Stimulated activated CD4-positive, alpha-beta T cell treated with anti-CD3 and anti-CD28 coated beads, TNF-alpha, amount 100 ng/mL, for 48 hours (primary cell): ENCODE measurements at regions not wholly inside any gene's neighbourhood (a gene's known extent, or its start where the extent isn't known, plus 50 kb on each side); places are given as distances from the start of the nearest gene placed in this dataset.
"Not testable (repeated sequence)": the region's sequence is repeated elsewhere in the genome, so short reads cannot be mapped to it uniquely, and the experiment has no call there.

Source experiments
- DNase-seq, 3 donors: peaks; one replicate each; pipeline ENCODE4 v3.0.0-alpha.2; 2020; ENCODE audit warnings: low read depth in 3 of 3

GRCh38 chr7:159335181-159335926, 190.7 kb upstream of the VIPR2 start:
- not testable (repeated sequence) for DNase-seq

- not testable (repeated sequence) for DNase-seq
Measured at GRCh38 chr7:159332854-159333479, 188.3 kb upstream of the VIPR2 start.

GRCh38 chr7:159331462-159331861, 186.8 kb upstream of the VIPR2 start:
- DNase-seq = no peak

- DNase-seq = no peak
Measured at GRCh38 chr7:159329818-159330378, 185.2 kb upstream of the VIPR2 start.

- DNase-seq = no peak
Measured at GRCh38 chr7:159328096-159328495, 183.4 kb upstream of the VIPR2 start.

GRCh38 chr7:159323359-159323758, 178.7 kb upstream of the VIPR2 start:
- DNase-seq = no peak

GRCh38 chr7:159321278-159321677, 176.6 kb upstream of the VIPR2 start:
- DNase-seq = no peak

- DNase-seq = no peak
Measured at GRCh38 chr7:159318682-159319351, 174.2 kb upstream of the VIPR2 start.

GRCh38 chr7:159317294-159317693, 172.6 kb upstream of the VIPR2 start:
- DNase-seq = no peak

GRCh38 chr7:159311172-159311494, 166.5 kb upstream of the VIPR2 start:
- DNase-seq = no peak

GRCh38 chr7:159310457-159311171, 165.9 kb upstream of the VIPR2 start:
- DNase-seq = no peak

- not testable (repeated sequence) for DNase-seq
Measured at GRCh38 chr7:159309214-159309613, 164.5 kb upstream of the VIPR2 start.

GRCh38 chr7:159306012-159306411, 161.3 kb upstream of the VIPR2 start:
- no peak for DNase-seq

GRCh38 chr7:159305185-159305584, 160.5 kb upstream of the VIPR2 start:
- not testable (repeated sequence) for DNase-seq

- not testable (repeated sequence) for DNase-seq
Measured at GRCh38 chr7:159303510-159303909, 158.8 kb upstream of the VIPR2 start.

GRCh38 chr7:159296093-159296681, 151.5 kb upstream of the VIPR2 start:
- DNase-seq = no peak

GRCh38 chr7:159286487-159286886, 141.8 kb upstream of the VIPR2 start:
- not testable (repeated sequence) for DNase-seq

GRCh38 chr7:159281573-159281972, 136.9 kb upstream of the VIPR2 start:
- no peak for DNase-seq

GRCh38 chr7:159280008-159280407, 135.3 kb upstream of the VIPR2 start:
- DNase-seq = no peak

- no peak for DNase-seq
Measured at GRCh38 chr7:159272739-159273138, 128.1 kb upstream of the VIPR2 start.

- no peak for DNase-seq
Measured at GRCh38 chr7:159271781-159272180, 127.1 kb upstream of the VIPR2 start.

GRCh38 chr7:159269745-159270144, 125.1 kb upstream of the VIPR2 start:
- DNase-seq = no peak
